SK-N-DZ (cell line): ENCODE measurements at regions not wholly inside any gene's neighbourhood (a gene's known extent, or its start where the extent isn't known, plus 50 kb on each side); places are given as distances from the start of the nearest gene placed in this dataset.
A peak's percentile ranks its signal among the peaks of the same experiment; 100 is the strongest.
"Not testable (repeated sequence)": the region's sequence is repeated elsewhere in the genome, so short reads cannot be mapped to it uniquely, and the experiment has no call there.

ENCODE experiments used
- DNase-seq: peaks from one replicate; pipeline ENCODE4 v3.0.0-alpha.2; 2015; ENCODE audit warnings: low spot score

GRCh38 chr14:46147452-46147851, 504.1 kb downstream of the RPL10L start:
- no peak for DNase-seq

- DNase-seq, result no peak
These were observed 504.6 kb downstream of the RPL10L start for GRCh38 chr14:46147024-46147423.

DNA sequence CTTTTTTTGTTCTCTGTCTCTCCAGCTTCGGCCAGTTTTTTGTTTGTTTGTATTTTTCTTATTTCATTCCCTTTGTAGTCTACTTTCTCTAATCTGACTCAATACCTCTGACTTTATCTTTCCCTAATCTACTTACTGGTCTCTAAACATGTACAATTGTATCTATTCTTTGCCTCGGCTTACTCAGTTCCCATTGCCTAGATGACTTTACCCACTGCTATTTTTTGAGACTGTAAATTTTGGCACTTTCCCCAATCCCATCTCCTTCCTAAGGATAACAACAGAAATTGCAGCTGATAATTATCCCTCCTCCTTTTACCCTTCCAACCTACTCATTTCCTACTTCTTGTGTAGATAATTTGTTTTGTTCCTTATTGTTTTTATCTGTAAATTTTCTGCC, 511.1 kb downstream of the RPL10L start:
- no peak for DNase-seq

- no peak for DNase-seq
These were observed 511.9 kb downstream of the RPL10L start for GRCh38 chr14:46139649-46140048.

- DNase-seq, result no peak
These were observed 513.8 kb downstream of the RPL10L start for GRCh38 chr14:46137786-46138185.

DNA sequence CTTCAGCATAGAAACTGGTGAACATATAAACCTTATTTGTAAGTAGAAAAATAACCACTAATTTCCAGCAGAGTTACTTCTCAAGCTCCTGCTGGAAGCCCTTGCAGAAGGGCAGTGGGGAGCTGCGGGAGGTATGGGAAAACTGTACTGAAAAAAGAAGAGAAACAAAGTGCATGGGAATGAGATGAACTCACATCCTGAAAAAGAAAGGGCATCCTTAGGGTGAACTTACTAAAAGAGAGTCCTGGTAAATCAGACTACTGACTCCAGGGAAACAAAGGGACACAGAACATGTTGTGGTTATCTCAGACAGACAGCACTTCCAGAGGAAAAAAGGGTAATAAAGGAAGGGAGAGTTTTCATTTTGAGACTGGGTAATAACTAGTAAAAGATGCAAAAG, 515.1 kb downstream of the RPL10L start:
- no peak for DNase-seq

DNA sequence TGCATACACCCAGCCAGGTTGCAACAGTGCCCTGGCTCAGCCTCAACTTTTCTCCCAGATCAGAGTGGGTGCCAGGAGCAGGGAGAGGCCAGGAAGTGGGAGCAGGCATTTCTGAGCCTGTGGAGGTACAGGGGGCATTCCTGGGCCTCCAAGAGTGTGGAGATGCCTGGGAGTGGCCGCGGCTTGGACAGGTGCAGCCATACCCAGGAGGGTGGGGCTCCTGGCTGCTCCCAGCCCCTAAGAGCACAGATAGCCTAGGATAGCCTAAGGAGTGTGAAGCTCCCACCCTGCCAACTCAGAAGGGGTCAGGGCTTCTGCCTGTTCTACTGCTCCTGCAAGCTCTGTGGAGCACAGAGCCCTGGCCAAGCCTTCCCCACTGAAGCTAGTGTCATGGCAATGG, 543.4 kb downstream of the RPL10L start:
- DNase-seq, result no peak

- not testable (repeated sequence) for DNase-seq
These were observed 550.7 kb downstream of the RPL10L start for GRCh38 chr14:46100901-46101300.

DNA sequence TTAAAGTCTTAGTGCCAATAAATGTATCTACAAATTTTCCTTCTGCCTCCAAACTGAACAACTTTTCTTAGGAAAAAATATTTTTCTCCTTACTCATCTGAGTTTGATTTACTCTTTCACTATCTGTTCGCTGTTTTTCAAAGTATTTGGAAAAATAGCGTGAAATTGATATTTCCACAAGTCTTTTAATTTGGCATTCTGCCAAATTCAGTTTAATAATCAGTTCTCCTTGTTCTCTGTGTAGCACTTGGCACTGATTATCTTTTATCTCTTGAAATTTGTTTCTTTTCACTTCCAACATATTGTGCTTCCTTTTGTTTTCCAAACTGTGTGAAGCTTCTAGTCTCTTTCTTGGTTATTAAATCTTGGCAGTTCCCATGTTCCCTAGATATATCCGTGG, 559.8 kb downstream of the RPL10L start:
- no peak for DNase-seq

GRCh38 chr14:46087604-46088003, 564.0 kb downstream of the RPL10L start:
- no peak for DNase-seq

GRCh38 chr14:46074061-46074460, 577.5 kb downstream of the RPL10L start:
- no peak for DNase-seq

DNA sequence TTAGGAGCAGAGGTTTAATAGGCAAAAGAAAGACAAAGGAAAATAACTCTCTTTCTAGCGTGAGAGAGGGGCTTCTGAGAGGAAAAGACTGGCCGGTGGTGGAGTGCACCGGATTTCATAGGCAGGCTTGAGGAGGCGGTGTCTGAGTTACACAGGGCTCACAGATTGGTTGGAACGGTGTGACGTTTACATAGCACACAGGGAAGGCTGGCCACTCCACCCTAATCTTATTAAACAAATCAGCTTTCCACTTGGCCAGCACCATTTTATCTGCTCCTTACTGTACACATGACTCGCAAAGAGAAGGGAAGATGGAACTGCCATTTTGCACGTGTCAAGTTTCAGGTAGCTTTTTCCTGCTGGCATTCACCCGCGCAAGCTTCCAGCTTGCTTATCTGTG, 587.7 kb downstream of the RPL10L start:
- DNase-seq, result peak; percentile 80

DNA sequence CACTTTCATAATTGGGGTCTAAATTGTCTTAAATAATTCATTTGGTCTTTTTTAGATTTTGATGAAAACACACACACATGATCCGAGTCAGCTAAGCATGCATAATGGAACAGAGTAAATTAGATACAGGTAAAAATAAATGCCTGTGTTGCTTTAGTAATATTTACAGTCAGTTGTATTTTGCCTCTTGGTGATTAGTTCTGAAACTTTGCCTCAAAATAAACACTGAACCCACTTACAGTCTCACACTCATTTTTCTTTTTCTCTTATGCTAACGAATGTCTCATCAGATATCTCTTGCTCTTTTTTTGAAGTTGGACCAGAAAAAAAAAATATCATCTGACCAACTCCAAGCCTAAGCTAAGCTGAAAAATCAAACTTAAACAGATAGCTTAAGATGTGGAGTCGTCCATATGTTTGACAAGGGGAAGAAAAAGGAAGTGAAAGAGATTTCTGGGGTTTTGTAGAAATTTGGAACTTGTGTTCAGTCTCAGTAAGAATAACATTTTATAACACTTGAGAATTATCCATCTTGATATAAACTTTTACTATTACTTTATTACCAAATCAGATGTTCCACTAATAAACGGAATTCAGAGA, 592.5 kb downstream of the RPL10L start:
- no peak for DNase-seq

DNA sequence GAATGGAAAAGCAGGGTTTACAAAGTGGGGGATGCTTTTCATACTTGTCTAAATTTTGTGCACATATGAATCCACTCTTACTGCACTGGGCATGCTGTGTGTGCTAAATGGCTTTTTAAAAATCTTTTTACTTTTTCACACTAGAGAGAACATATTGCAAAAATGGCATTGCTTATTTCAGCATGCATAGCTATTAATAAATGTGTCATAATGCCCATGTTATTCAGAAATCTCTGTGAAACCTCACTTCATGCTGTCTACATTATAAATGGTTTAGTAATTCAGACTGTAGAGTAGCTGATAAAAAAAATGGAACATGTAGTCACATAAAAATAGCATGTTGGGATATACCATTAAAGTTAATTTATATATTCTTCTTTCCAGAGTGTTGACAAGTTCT, 593.8 kb downstream of the RPL10L start:
- no peak for DNase-seq

DNA sequence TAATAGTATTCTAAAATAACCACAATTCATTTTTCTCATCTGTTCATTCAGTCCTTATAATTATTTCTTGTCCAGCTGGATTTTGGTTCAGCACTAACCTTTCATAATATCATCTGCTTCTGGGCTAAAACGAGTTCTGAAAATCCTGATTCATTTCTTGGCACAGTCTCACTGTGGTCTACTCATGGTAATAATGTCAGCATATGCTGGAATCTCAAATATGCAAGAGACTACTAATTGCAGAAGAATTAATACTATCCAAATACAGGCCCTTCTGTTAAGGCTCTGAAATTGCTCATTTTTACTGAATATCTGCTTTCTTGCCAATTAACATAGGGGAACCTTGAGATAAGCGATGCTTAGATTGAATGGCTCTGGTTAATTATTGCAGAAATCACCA, 597.1 kb downstream of the RPL10L start:
- DNase-seq, result no peak

DNA sequence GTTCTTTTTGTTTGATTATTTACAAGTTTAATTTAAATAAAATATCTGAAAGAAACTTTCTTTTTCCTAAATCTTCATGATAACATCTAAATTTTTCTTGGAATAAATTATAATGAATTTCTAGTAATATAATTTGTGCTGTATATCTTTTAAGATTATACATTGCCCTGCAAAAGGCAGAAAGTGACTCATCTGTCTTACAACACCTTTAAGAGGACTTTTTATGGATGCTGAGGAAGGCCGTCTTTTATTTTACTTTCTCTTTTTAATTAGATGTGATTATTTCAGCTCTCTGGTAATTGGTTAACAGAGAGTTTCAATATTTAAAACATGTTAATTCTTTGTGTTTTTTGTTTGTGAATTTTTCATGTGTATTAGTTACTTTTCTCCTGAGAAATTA, 598.4 kb downstream of the RPL10L start:
- no peak for DNase-seq

GRCh38 chr14:46051796-46052195, 599.8 kb downstream of the RPL10L start:
- no peak for DNase-seq

DNA sequence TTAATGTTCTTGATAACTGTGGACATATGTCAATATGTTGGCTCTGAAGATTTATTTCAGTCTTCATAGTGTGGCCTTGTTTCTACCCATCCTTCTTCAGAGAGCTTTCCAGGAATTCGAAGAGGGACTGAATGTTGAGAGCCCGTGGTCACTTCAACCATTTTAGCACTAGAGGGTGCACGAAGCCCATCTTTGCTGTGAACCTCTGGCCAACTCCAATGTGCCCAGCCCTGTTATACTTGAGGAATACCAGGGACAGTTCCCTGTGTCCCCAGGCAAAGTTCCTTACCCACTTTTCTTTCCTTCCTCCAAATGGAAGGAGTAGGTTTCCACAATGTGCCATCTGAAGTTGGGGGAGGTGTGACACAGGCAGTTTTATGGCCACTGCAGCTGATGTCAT, 603.5 kb downstream of the RPL10L start:
- DNase-seq, result peak; percentile 42

- DNase-seq, result no peak
These were observed 615.5 kb downstream of the RPL10L start for GRCh38 chr14:46036099-46036498.

GRCh38 chr14:46034305-46034704, 617.3 kb downstream of the RPL10L start:
- no peak for DNase-seq

DNA sequence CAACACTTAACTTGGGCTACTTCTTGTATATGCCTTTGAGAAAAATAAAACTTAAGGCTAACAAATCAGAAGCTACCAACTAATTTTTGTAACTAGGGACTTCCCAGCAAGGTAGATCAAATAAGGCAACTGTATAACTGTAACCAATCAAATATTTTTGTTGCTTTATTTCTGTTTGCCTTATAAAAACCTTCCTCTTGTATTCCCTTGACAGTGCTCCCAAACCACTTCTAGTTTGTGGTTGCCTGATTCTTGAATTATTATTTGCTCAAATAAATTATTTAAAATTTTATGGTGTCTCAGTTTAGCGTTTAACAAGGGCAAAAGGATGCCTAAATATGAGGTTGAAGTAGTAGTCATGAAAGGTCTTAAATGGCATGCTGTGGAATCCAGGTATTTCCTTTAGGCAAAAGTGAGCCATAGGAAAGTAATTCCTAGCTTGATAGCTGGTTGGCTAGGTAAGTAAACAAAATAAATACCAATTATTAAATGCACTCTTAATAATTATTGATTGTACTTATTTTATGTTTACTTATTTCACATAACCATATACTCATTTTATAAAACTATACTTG, 632.6 kb downstream of the RPL10L start:
- no peak for DNase-seq

- no peak for DNase-seq
These were observed 643.2 kb downstream of the RPL10L start for GRCh38 chr14:46008348-46008747.

DNA sequence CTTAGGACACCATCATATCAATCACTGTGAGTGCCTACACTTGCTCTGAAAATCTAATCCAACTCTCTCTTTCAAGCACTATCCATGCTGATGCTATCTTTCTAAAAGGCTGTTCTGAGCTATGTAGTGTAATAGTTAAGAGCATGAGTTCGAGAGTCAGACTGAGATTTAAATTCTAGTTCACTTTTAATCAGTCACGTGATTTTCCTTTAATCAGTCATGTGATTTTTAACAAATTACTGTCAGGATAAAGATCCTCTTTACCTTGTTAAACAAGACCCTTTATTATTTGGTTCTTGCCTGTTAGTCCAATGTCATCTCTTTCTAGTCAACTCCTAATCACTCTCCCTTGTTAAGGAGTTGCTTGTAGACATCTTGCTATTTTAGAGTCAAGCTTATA, 653.0 kb downstream of the RPL10L start:
- no peak for DNase-seq

- no peak for DNase-seq
These were observed 661.3 kb downstream of the RPL10L start for GRCh38 chr14:45990252-45990651.
